ENCODE measurements at regions not wholly inside any gene's neighbourhood (a gene's known extent, or its start where the extent isn't known, plus 50 kb on each side); places are given as distances from the start of the nearest gene placed in this dataset.

GRCh38 chr2:198697794-198698193 lies 759.9 kb downstream of the SATB2 start:
- H3K27me3 ChIP-seq (ENCODE audit: low read depth, low read length): no peaks in the 10 kb centered on the region
- H4K20me1 ChIP-seq (ENCODE audit: insufficient read depth, low read length): no peaks in the 10 kb centered on the region
- no peak overlapping the region for H3K27ac ChIP-seq (ENCODE audit: low read length)
- H2AFZ ChIP-seq (ENCODE audit: low read depth, low read length): no peak overlapping the region
- H3K9me3 ChIP-seq (ENCODE audit: insufficient read depth, low read length): no peaks in the 10 kb centered on the region
- peaks cover 11% of the 10 kb centered on the region for H3K4me1 ChIP-seq (ENCODE audit: low read length)
- no peak overlapping the region for H3K9ac ChIP-seq (ENCODE audit: low read length)
- no peaks in the 10 kb centered on the region for H3K36me3 ChIP-seq (replicated peaks; ENCODE audit: low read depth, low read length)
- H3K79me2 ChIP-seq (ENCODE audit: low read length): no peaks in the 10 kb centered on the region
- TF ChIP-seq EZH2phosphoT487 (IDR thresholded peaks at IDR 0.05; ENCODE audit: low read depth) (no peak), CTCF (IDR thresholded peaks at IDR 0.05; ENCODE audit: low read depth, low read length) (no peak)
- no peak overlapping the region for H3K4me3 ChIP-seq (ENCODE audit: low read length)
- H3K4me2 ChIP-seq (ENCODE audit: low read length): no peak overlapping the region

DNA sequence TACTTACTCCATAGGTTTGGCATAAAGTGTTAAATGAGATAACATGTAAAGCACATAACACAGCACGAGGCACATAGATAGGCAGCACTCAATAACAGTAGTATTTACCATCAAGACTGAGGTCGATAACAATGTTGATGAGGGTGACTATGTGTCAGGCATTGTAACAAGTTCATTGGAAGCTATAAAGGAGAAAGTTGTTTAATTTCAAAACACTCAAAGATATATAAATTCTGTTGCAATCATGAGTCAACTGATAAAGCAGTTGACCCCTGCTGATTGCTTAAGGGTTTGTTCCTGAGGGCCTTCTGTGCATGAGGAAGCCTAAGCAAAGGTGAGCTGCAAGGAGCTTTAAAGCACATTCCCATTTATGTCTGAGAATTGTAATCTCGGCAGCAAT lies 760.5 kb downstream of the SATB2 start:
- no peaks in the 10 kb centered on the region for H3K27me3 ChIP-seq (ENCODE audit: low read depth, low read length)
- H3K4me3 ChIP-seq (ENCODE audit: low read length): no peak overlapping the region
- no peaks in the 10 kb centered on the region for H3K36me3 ChIP-seq (replicated peaks; ENCODE audit: low read depth, low read length)
- TF ChIP-seq EZH2phosphoT487 (IDR thresholded peaks at IDR 0.05; ENCODE audit: low read depth) (no peak), CTCF (IDR thresholded peaks at IDR 0.05; ENCODE audit: low read depth, low read length) (no peak)
- no peaks in the 10 kb centered on the region for H3K9me3 ChIP-seq (ENCODE audit: insufficient read depth, low read length)
- H3K9ac ChIP-seq (ENCODE audit: low read length): no peak overlapping the region
- H3K79me2 ChIP-seq (ENCODE audit: low read length): no peaks in the 10 kb centered on the region
- H3K4me2 ChIP-seq (ENCODE audit: low read length): no peak overlapping the region
- H3K27ac ChIP-seq (ENCODE audit: low read length): no peak overlapping the region
- no peaks in the 10 kb centered on the region for H4K20me1 ChIP-seq (ENCODE audit: insufficient read depth, low read length)
- H2AFZ ChIP-seq (ENCODE audit: low read depth, low read length): no peak overlapping the region
- peaks cover 11% of the 10 kb centered on the region for H3K4me1 ChIP-seq (ENCODE audit: low read length)

DNA sequence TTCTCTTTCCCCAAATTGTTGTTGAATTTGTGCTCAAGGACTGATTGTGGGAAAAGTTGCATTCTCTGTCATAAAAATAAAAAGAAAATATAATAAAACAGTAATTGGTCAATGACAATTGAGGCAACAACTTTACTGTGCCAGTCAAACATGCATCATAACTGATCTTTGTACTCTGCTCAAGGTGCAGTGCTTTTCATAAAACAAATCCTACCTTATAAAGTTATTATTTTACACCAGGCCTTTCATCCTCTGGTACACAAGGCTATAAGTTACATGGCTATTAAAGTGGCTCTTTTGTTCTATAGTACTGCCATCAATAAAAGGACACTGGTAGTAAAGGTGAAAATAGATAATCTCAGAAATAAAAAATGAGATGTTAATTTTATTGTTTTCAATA lies 761.9 kb downstream of the SATB2 start:
- Histone ChIP-seq H3K27ac (ENCODE audit: low read length) (no peak overlapping the region), H3K9ac (ENCODE audit: low read length) (no peak overlapping the region), H3K4me2 (ENCODE audit: low read length) (no peak overlapping the region), H3K4me3 (ENCODE audit: low read length) (no peak overlapping the region), H2AFZ (ENCODE audit: low read depth, low read length) (no peak overlapping the region), H3K9me3 (ENCODE audit: insufficient read depth, low read length) (no peaks in the 10 kb centered on the region), H3K79me2 (ENCODE audit: low read length) (no peaks in the 10 kb centered on the region), H3K27me3 (ENCODE audit: low read depth, low read length) (no peaks in the 10 kb centered on the region), H3K36me3 (replicated peaks; ENCODE audit: low read depth, low read length) (no peaks in the 10 kb centered on the region), H4K20me1 (ENCODE audit: insufficient read depth, low read length) (no peaks in the 10 kb centered on the region), H3K4me1 (ENCODE audit: low read length) (peaks cover 11% of the 10 kb centered on the region)
- TF ChIP-seq EZH2phosphoT487 (IDR thresholded peaks at IDR 0.05; ENCODE audit: low read depth): no peak

GRCh38 chr2:198692907-198693510 lies 764.7 kb downstream of the SATB2 start:
- no peaks in the 10 kb centered on the region for H3K79me2 ChIP-seq (ENCODE audit: low read length)
- no peaks in the 10 kb centered on the region for H3K36me3 ChIP-seq (replicated peaks; ENCODE audit: low read depth, low read length)
- no peak overlapping the region for H3K4me3 ChIP-seq (ENCODE audit: low read length)
- H4K20me1 ChIP-seq (ENCODE audit: insufficient read depth, low read length): no peaks in the 10 kb centered on the region
- no peak for TF ChIP-seq EZH2phosphoT487 (IDR thresholded peaks at IDR 0.05; ENCODE audit: low read depth)
- TF ChIP-seq CTCF (IDR thresholded peaks at IDR 0.05; ENCODE audit: low read depth, low read length): no peak
- H3K9me3 ChIP-seq (ENCODE audit: insufficient read depth, low read length): no peaks in the 10 kb centered on the region
- H3K4me2 ChIP-seq (ENCODE audit: low read length): no peak overlapping the region
- H3K27me3 ChIP-seq (ENCODE audit: low read depth, low read length): no peaks in the 10 kb centered on the region
- no peak overlapping the region for H3K27ac ChIP-seq (ENCODE audit: low read length)
- H2AFZ ChIP-seq (ENCODE audit: low read depth, low read length): no peak overlapping the region
- no peak overlapping the region for H3K9ac ChIP-seq (ENCODE audit: low read length)
- peaks cover 5% of the 10 kb centered on the region for H3K4me1 ChIP-seq (ENCODE audit: low read length)

All from OCI-LY3 (cell line).